ENCODE measurements at regions not wholly inside any gene's neighbourhood (a gene's known extent, or its start where the extent isn't known, plus 50 kb on each side); places are given as distances from the start of the nearest gene placed in this dataset.
A peak's percentile ranks its signal among the peaks of the same experiment; 100 is the strongest.

GRCh38 chr13:104597546-104598180 is 1531.4 kb upstream of the SLC10A2 start:
- peak in 2 of 6 donors; percentile 65 to 87 for DNase-seq (ENCODE audit: low read depth in 4 of 6, low spot score in 6 of 6)
- no peak overlapping the region for H3K4me3 ChIP-seq (ENCODE audit: low read depth, low read length)
- no peaks in the 10 kb centered on the region for H3K36me3 ChIP-seq (ENCODE audit: control insufficient read depth, insufficient read depth, low read length)
- H3K4me1 ChIP-seq (ENCODE audit: control insufficient read depth, insufficient read depth, low read length): no peaks in the 10 kb centered on the region
- 60% methylated on average over 1 of the region's 2 CpGs for WGBS (ENCODE audit: insufficient coverage)
- no peak overlapping the region for H3K27ac ChIP-seq (ENCODE audit: low read depth, low read length)
- H3K27me3 ChIP-seq (ENCODE audit: control insufficient read depth, insufficient read depth, low read length): no peaks in the 10 kb centered on the region
- H3K9me3 ChIP-seq (ENCODE audit: control insufficient read depth, insufficient read depth, low read length): no peaks in the 10 kb centered on the region

GRCh38 chr13:104595511-104595910 is 1529.3 kb upstream of the SLC10A2 start:
- Histone ChIP-seq H3K4me1 (ENCODE audit: control insufficient read depth, insufficient read depth, low read length) (no peaks in the 10 kb centered on the region), H3K4me3 (ENCODE audit: low read depth, low read length) (no peak overlapping the region), H3K36me3 (ENCODE audit: control insufficient read depth, insufficient read depth, low read length) (no peaks in the 10 kb centered on the region), H3K27ac (ENCODE audit: low read depth, low read length) (no peak overlapping the region), H3K9me3 (ENCODE audit: control insufficient read depth, insufficient read depth, low read length) (no peaks in the 10 kb centered on the region), H3K27me3 (ENCODE audit: control insufficient read depth, insufficient read depth, low read length) (no peaks in the 10 kb centered on the region)
- WGBS (ENCODE audit: insufficient coverage): no CpG with 5 or more reads among the region's 3 CpGs
- peak in 2 of 6 donors; percentile 59 to 66 for DNase-seq (ENCODE audit: low read depth in 4 of 6, low spot score in 6 of 6)

GRCh38 chr13:104594806-104595205 is 1528.6 kb upstream of the SLC10A2 start:
- no CpG with 5 or more reads among the region's 2 CpGs for WGBS (ENCODE audit: insufficient coverage)
- Histone ChIP-seq H3K27me3 (ENCODE audit: control insufficient read depth, insufficient read depth, low read length) (no peaks in the 10 kb centered on the region), H3K36me3 (ENCODE audit: control insufficient read depth, insufficient read depth, low read length) (no peaks in the 10 kb centered on the region), H3K9me3 (ENCODE audit: control insufficient read depth, insufficient read depth, low read length) (no peaks in the 10 kb centered on the region), H3K4me1 (ENCODE audit: control insufficient read depth, insufficient read depth, low read length) (no peaks in the 10 kb centered on the region), H3K27ac (ENCODE audit: low read depth, low read length) (no peak overlapping the region), H3K4me3 (ENCODE audit: low read depth, low read length) (no peak overlapping the region)
- peak in 2 of 6 donors; percentile 23 to 46 for DNase-seq (ENCODE audit: low read depth in 4 of 6, low spot score in 6 of 6)

- no peaks in the 10 kb centered on the region for H3K27me3 ChIP-seq (ENCODE audit: control insufficient read depth, insufficient read depth, low read length)
- H3K27ac ChIP-seq (ENCODE audit: low read depth, low read length): no peak overlapping the region
- H3K9me3 ChIP-seq (ENCODE audit: control insufficient read depth, insufficient read depth, low read length): no peaks in the 10 kb centered on the region
- DNase-seq (ENCODE audit: low read depth in 4 of 6, low spot score in 6 of 6): no peak
- no peak overlapping the region for H3K4me3 ChIP-seq (ENCODE audit: low read depth, low read length)
- 90% methylated on average over 1 of the region's 2 CpGs for WGBS (ENCODE audit: insufficient coverage)
- H3K36me3 ChIP-seq (ENCODE audit: control insufficient read depth, insufficient read depth, low read length): no peaks in the 10 kb centered on the region
- no peaks in the 10 kb centered on the region for H3K4me1 ChIP-seq (ENCODE audit: control insufficient read depth, insufficient read depth, low read length)
Observed at GRCh38 chr13:104593693-104594092, 1527.5 kb upstream of the SLC10A2 start.

GRCh38 chr13:104593251-104593576 is 1527.0 kb upstream of the SLC10A2 start:
- WGBS (ENCODE audit: insufficient coverage): 100% methylated on average over 2 of the region's 4 CpGs
- H3K4me1 ChIP-seq (ENCODE audit: control insufficient read depth, insufficient read depth, low read length): no peaks in the 10 kb centered on the region
- H3K36me3 ChIP-seq (ENCODE audit: control insufficient read depth, insufficient read depth, low read length): no peaks in the 10 kb centered on the region
- DNase-seq (ENCODE audit: low read depth in 4 of 6, low spot score in 6 of 6): no peak
- no peak overlapping the region for H3K27ac ChIP-seq (ENCODE audit: low read depth, low read length)
- no peak overlapping the region for H3K4me3 ChIP-seq (ENCODE audit: low read depth, low read length)
- no peaks in the 10 kb centered on the region for H3K9me3 ChIP-seq (ENCODE audit: control insufficient read depth, insufficient read depth, low read length)
- no peaks in the 10 kb centered on the region for H3K27me3 ChIP-seq (ENCODE audit: control insufficient read depth, insufficient read depth, low read length)

GRCh38 chr13:104592545-104593250 is 1526.5 kb upstream of the SLC10A2 start:
- H3K27me3 ChIP-seq (ENCODE audit: control insufficient read depth, insufficient read depth, low read length): no peaks in the 10 kb centered on the region
- no peak for DNase-seq (ENCODE audit: low read depth in 4 of 6, low spot score in 6 of 6)
- H3K4me1 ChIP-seq (ENCODE audit: control insufficient read depth, insufficient read depth, low read length): no peaks in the 10 kb centered on the region
- no peaks in the 10 kb centered on the region for H3K9me3 ChIP-seq (ENCODE audit: control insufficient read depth, insufficient read depth, low read length)
- no CpG with 5 or more reads among the region's 3 CpGs for WGBS (ENCODE audit: insufficient coverage)
- H3K4me3 ChIP-seq (ENCODE audit: low read depth, low read length): no peak overlapping the region
- no peaks in the 10 kb centered on the region for H3K36me3 ChIP-seq (ENCODE audit: control insufficient read depth, insufficient read depth, low read length)
- H3K27ac ChIP-seq (ENCODE audit: low read depth, low read length): no peak overlapping the region

- no peak overlapping the region for H3K27ac ChIP-seq (ENCODE audit: low read depth, low read length)
- H3K4me3 ChIP-seq (ENCODE audit: low read depth, low read length): no peak overlapping the region
- no peaks in the 10 kb centered on the region for H3K36me3 ChIP-seq (ENCODE audit: control insufficient read depth, insufficient read depth, low read length)
- DNase-seq (ENCODE audit: low read depth in 4 of 6, low spot score in 6 of 6): no peak
- H3K27me3 ChIP-seq (ENCODE audit: control insufficient read depth, insufficient read depth, low read length): no peaks in the 10 kb centered on the region
- H3K9me3 ChIP-seq (ENCODE audit: control insufficient read depth, insufficient read depth, low read length): no peaks in the 10 kb centered on the region
- H3K4me1 ChIP-seq (ENCODE audit: control insufficient read depth, insufficient read depth, low read length): no peaks in the 10 kb centered on the region
Observed at GRCh38 chr13:104592127-104592526, 1525.9 kb upstream of the SLC10A2 start.

- no peak overlapping the region for H3K4me3 ChIP-seq (ENCODE audit: low read depth, low read length)
- no peaks in the 10 kb centered on the region for H3K36me3 ChIP-seq (ENCODE audit: control insufficient read depth, insufficient read depth, low read length)
- no peaks in the 10 kb centered on the region for H3K9me3 ChIP-seq (ENCODE audit: control insufficient read depth, insufficient read depth, low read length)
- H3K27ac ChIP-seq (ENCODE audit: low read depth, low read length): no peak overlapping the region
- 60% methylated on average over 5 of the region's 11 CpGs for WGBS (ENCODE audit: insufficient coverage)
- no peaks in the 10 kb centered on the region for H3K27me3 ChIP-seq (ENCODE audit: control insufficient read depth, insufficient read depth, low read length)
- DNase-seq (ENCODE audit: low read depth in 4 of 6, low spot score in 6 of 6): peak in 1 of 6 donors; percentile 20
- no peaks in the 10 kb centered on the region for H3K4me1 ChIP-seq (ENCODE audit: control insufficient read depth, insufficient read depth, low read length)
Observed at GRCh38 chr13:104586051-104586746, 1520.0 kb upstream of the SLC10A2 start.

GRCh38 chr13:104584481-104584880 is 1518.3 kb upstream of the SLC10A2 start:
- no peak overlapping the region for H3K4me3 ChIP-seq (ENCODE audit: low read depth, low read length)
- no peaks in the 10 kb centered on the region for H3K36me3 ChIP-seq (ENCODE audit: control insufficient read depth, insufficient read depth, low read length)
- no peak for DNase-seq (ENCODE audit: low read depth in 4 of 6, low spot score in 6 of 6)
- H3K27ac ChIP-seq (ENCODE audit: low read depth, low read length): no peak overlapping the region
- WGBS (ENCODE audit: insufficient coverage): no CpG with 5 or more reads among the region's 1 CpG
- no peaks in the 10 kb centered on the region for H3K9me3 ChIP-seq (ENCODE audit: control insufficient read depth, insufficient read depth, low read length)
- no peaks in the 10 kb centered on the region for H3K4me1 ChIP-seq (ENCODE audit: control insufficient read depth, insufficient read depth, low read length)
- H3K27me3 ChIP-seq (ENCODE audit: control insufficient read depth, insufficient read depth, low read length): no peaks in the 10 kb centered on the region

GRCh38 chr13:104580931-104581330 is 1514.7 kb upstream of the SLC10A2 start:
- no peaks in the 10 kb centered on the region for H3K9me3 ChIP-seq (ENCODE audit: control insufficient read depth, insufficient read depth, low read length)
- WGBS (ENCODE audit: insufficient coverage): 100% methylated on average over 1 of the region's 2 CpGs
- no peaks in the 10 kb centered on the region for H3K36me3 ChIP-seq (ENCODE audit: control insufficient read depth, insufficient read depth, low read length)
- DNase-seq (ENCODE audit: low read depth in 4 of 6, low spot score in 6 of 6): no peak
- no peaks in the 10 kb centered on the region for H3K4me1 ChIP-seq (ENCODE audit: control insufficient read depth, insufficient read depth, low read length)
- no peaks in the 10 kb centered on the region for H3K27me3 ChIP-seq (ENCODE audit: control insufficient read depth, insufficient read depth, low read length)
- no peak overlapping the region for H3K4me3 ChIP-seq (ENCODE audit: low read depth, low read length)
- H3K27ac ChIP-seq (ENCODE audit: low read depth, low read length): no peak overlapping the region
